ENCODE measurements at regions not wholly inside any gene's neighbourhood (a gene's known extent, or its start where the extent isn't known, plus 50 kb on each side); places are given as distances from the start of the nearest gene placed in this dataset.

- TF ChIP-seq KIAA2018 (CRISPR knock-in tag; IDR thresholded peaks at IDR 0.05; ENCODE audit: borderline replicate concordance), result no peak
- TF ChIP-seq NFIC (IDR thresholded peaks at IDR 0.05; ENCODE audit: low read length), result no peak
These were observed 56.4 kb upstream of the CHRNB4 start (continued) for GRCh38 chr15:78697449-78697848.

DNA sequence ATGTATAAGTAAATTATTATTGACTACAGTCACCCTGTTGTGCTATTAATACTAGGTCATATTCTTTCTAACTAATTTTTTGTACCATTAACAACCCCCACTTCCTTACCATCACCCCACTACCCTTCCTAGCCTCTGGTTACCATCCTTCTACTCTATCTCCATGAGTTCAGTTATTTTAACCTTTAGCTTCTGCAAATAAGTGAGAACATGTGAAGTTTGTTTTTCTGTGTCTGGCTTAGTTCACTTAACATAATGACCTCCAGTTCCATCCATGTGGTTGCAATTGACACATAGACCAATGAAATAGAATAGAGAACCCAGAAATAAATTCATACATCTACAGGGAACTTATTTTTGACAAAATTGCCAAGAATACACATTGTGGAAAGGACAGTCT lies 55.4 kb upstream of the CHRNB4 start:
- in situ Hi-C loops (cut with HindIII; ENCODE audit: extremely low pct_ligation_motif_present, low pct_unique_long_range_greater_than_20kb) (no loop called here), intact Hi-C loops (cut with micrococcal nuclease; ENCODE audit: unreplicated experiment) (no loop called here)
- Histone ChIP-seq H4K20me1 (ENCODE audit: insufficient read depth, low read length) (no peaks in the 10 kb centered on the region), H3K27me3 (ENCODE audit: control insufficient read depth in 1 of 2, insufficient read depth in 2 of 2, low read length in 2 of 2) (0 out of 5 replicates have a peak, but pooled peaks cover 0 to 3% of the 10 kb centered on the region in 2 experiments), H3K4me2 (ENCODE audit: low read depth, low read length) (no peak overlapping the region), H3K79me2 (ENCODE audit: insufficient read depth, low read length) (no peaks in the 10 kb centered on the region), H3K4me3 (replicated peaks in 1 of 3; ENCODE audit: insufficient read depth in 1 of 3, low read depth in 2 of 3, low read length in 3 of 3) (no peak overlapping the region), H3K9me3 (ENCODE audit: low read length) (no peaks in the 10 kb centered on the region), H3K9ac (ENCODE audit: insufficient read depth, low read depth, low read length) (no peak overlapping the region), H3K4me1 (ENCODE audit: insufficient read depth, low read length) (no peaks in the 10 kb centered on the region), H3K36me3 (replicated peaks in 1 of 2; ENCODE audit: control insufficient read depth in 1 of 2, insufficient read depth in 2 of 2, low read length in 2 of 2) (no peaks in the 10 kb centered on the region), H2AFZ (ENCODE audit: low read length) (no peak overlapping the region), H3K27ac (ENCODE audit: extremely low read length, insufficient read depth, low read length) (no peak overlapping the region)
- BruUV-seq (replicated peaks), result no TSS peak
- ATAC-seq (no peak), FAIRE-seq (no peak), DNase-seq (ENCODE audit: low spot score) (no peak)
- no peak for TF ChIP-seq SKI (IDR thresholded peaks at IDR 0.05; ENCODE audit: partially characterized antibody)
- TF ChIP-seq MEIS1 (CRISPR knock-in tag; IDR thresholded peaks at IDR 0.05; ENCODE audit: borderline replicate concordance), result no peak
- TF ChIP-seq ZNF501 (CRISPR knock-in tag; IDR thresholded peaks at IDR 0.05), result no peak
- no peak for TF ChIP-seq MNT (IDR thresholded peaks at IDR 0.05)
- no peak for TF ChIP-seq CREBL2 (CRISPR knock-in tag; IDR thresholded peaks at IDR 0.05; ENCODE audit: borderline replicate concordance)
- no peak for TF ChIP-seq ZNF800 (CRISPR knock-in tag; IDR thresholded peaks at IDR 0.05)
- no peak for TF ChIP-seq GZF1 (CRISPR knock-in tag; IDR thresholded peaks at IDR 0.05)
- TF ChIP-seq TOE1 (CRISPR knock-in tag; IDR thresholded peaks at IDR 0.05), result no peak
- ChIA-PET POLR2A (no interaction called here), CTCF (ENCODE audit: low intra/inter-chr PET ratio, low total read pairs) (no interaction called here)

All from HepG2 (cell line).